GM18870 (cell line): ENCODE measurements at regions not wholly inside any gene's neighbourhood (a gene's known extent, or its start where the extent isn't known, plus 50 kb on each side); places are given as distances from the start of the nearest gene placed in this dataset.

Experiments used
- ATAC-seq: cut with Tn5 transposase; IDR thresholded peaks from one replicate; pipeline ENCODE4 v1.9.1; 2021; ENCODE audit warnings: moderate library complexity; ENCODE audit not compliant: unreplicated experiment

DNA sequence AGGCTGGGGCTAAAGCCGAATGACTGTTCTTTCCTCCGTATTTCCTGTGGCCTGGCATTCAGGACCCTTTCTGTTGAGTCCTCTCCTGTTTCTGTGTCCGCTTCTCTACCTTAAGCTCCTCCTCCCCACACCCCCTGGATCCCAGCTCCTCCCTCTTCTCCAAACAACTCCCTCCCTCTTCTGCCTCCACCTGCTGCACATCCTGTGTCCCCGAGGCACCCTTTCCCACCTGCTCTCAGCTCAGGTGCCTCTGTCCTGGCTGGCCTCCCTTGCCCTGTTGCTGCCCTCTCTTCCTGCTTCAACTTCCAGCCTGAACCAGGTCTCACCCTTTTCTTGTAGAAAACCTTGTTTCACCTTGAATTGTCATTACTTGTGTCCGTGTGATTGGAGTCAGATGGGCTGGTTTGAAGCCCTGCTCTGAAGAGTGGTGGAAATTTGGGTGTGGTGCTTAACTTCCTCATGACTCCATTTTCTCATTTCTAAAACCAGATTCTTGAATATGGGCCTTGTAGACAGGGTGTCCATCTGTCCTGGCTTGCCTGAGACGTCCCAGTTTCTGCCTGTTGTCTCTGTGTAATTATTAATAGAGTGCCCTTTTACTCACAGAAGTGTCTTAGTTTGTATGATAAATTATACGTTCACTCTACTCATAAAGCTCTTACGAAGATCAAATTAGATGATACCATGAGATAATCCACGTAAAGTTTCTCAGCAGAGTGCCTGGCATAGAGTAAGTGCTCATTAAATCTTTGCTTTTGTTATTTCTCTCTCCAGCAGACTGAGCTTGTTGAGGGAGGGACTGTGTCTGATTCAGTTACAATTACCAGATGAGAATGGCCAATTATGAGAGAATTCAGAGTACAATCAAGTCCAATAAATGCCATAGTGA, 58.9 kb upstream of the TRABD2B start:
- no peak for ATAC-seq

DNA sequence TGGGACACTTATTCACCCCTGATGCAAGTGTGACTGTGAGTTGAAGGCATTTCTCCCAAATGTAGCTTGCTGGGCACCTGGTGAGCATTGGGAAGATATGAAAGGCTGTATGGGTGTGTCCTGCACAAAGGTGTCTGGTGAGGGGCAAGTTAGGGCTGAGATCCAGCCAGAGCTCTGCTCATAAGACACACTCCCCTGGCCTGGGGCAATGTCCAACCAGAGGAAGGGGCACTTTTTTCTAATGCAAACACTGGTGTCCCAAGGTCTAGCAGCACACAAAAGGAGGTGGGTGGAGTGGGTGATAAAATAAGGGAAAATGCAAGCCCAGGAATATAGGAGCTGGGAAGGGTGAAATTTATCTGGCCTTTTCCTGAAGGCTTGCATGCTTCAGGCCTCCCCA, 57.0 kb upstream of the TRABD2B start:
- no peak for ATAC-seq

DNA sequence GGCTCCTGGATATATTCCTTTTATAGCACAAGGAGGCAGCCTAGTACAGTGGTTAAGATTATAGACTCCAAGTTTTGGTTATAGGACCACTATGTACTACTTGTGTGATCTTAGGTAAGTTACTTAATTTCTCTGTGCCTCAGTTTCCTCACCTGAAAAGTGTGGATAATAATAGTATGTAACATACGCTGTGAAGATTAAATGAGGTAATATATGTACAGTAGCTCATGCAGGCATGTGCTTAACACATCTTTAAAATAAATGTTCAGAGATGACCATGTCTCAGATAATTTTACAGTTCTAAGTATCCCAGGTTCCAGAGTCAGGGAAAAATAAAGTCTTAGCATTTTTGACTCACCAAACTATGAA, 55.7 kb upstream of the TRABD2B start:
- ATAC-seq, result no peak

DNA sequence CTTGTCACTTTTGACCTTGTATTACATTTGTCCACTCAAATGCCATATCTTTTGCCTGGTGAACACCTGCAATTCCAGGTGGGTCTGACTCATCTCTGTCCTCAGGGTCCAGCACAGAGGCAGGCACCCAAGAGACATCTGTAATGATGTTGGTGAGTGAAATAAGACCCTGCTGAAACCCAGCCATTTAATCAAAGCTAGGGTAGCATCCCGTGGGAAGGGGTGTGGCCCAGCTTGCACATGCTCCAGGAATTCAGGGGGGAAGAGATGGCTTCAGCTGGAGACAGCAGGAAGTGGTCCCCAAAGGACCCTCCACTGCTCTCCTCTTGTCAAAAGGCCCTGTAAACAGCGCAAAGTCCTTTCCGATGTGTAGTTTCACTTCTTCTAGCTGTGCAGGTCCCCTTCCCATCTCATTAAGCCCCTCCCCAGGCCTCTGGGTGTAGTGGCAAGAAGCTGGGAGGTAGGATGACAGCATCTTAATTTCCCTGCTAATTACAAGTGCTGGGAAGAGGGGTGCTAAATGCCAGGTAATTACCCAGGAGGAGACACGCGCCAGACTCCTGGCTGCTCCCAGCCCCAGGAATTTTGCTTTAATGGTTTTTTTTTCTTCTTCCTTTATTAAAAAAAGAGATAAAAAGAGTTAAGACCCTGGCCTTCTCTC, 54.4 kb upstream of the TRABD2B start:
- no peak for ATAC-seq

DNA sequence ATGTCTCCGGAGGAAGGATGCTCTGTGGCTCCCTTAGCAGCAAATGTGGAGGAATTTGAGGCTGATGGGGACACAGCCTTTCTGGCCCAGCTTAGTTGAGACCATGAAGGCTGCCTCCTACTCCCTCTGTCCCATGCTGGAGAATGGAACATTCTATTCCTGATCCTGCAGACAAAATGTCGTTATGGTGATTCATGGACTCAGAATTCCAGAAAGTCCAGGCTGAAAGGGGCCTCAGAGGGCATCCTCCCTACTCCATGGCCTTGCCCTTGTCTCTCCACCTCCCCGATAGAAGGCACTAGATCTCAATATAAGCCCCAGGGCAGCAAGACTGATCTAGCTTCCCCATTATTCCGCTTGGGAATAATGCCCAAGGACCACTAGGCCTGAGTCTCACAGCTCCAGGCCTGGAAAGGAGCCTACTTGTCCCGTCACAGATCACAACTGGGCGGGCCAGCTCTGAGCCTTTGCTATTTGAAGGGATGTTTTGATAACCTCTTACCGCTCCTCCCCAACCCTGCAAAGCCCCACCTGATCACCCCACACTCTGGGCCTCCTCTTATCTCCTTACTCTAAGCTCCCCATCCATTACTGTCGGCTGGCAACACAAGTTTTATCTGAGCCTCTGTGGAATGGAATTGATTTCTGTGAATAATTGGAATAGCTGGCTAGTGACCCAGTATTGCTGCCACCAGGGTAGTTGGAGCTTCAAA, 52.8 kb upstream of the TRABD2B start:
- ATAC-seq, result no peak

DNA sequence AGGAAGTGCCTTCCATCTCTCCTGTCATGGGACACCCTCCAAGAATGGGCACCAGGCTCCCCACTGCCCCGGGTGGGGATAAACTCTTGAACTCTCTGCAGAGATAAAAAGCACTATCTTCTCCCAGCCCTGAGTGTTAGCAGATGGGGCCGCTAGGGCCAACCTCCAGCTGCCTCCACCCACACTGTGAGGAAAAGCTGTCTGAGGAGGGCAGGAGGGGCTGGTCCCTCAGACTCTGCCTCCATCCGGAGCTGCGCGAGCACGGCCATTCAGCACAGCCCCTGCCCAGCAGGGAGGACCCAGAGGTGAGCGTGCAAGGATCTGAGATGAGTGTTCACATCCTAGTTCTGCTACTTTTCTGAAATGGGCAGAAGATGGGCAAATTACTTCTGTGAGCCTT, 51.8 kb upstream of the TRABD2B start:
- no peak for ATAC-seq

DNA sequence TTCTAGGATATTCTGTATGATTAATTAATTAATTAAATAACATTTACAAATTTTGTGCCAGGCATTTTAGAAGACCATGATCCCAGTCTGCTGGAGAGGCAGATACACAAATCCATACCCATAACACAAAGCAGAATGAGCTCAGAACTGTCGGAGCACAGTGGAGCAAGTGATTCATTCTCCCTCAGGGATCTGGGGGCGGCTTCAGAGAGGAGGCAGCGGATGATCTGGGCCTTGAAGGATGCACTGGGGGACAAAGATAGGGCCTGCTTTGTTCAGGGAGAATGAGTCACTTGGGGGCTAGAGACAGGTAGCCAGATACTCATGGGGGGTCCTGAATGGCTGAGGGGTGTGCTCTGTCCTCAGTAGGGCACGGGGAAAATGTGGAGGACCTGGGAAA, 50.9 kb upstream of the TRABD2B start:
- ATAC-seq, result no peak

DNA sequence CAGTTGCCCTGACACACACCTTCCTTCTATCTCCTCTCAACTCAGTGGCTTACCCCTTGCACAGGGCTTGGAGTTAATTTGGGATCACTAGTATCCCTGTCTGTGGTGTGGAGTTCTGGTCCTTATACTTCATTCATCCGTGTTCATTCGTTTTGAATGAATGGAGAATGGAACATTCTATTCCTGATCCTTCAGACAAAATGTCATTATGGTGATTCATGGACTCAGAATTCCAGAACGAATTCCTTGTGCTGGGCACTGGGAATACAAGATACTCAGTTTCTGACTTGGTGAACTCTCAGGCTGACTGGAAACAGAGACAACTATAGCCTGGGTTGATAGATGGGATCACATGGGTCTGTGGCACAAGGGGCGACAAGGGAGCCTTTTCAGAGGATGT, 49.9 kb upstream of the TRABD2B start:
- ATAC-seq, result no peak
